ENCODE measurements at regions not wholly inside any gene's neighbourhood (a gene's known extent, or its start where the extent isn't known, plus 50 kb on each side); places are given as distances from the start of the nearest gene placed in this dataset.

GRCh38 chr12:24185782-24186181 is 236.3 kb upstream of the SOX5 start:
- no peak for ATAC-seq
- H3K9me1 ChIP-seq (ENCODE audit: control insufficient read depth, insufficient read depth, low read length) = no peaks in the 10 kb centered on the region

DNA sequence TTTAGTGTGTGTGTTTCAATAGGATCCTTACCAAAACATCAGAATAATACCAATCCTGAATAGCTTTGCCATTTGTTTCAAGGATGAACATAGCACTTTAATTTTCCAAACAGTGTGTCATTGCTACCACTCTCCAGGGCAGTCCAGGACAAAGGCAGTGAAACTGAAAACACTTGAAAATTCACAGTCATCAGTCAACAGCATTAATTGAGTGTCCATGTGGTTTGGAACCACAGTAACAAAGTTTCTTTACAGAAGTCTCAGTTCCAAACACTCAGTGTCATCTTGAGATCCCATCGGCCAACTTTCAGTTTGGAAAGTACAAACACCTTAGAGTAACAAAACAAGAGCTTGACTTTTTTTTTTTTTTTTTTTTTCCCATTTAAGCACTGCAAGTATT is 228.4 kb upstream of the SOX5 start:
- in situ Hi-C loops (cut with MboI) = no loop called here
- Histone ChIP-seq H3K27me3 (ENCODE audit: control insufficient read depth in 2 of 2, insufficient read depth in 2 of 2, low read length in 2 of 2) (peaks cover 0 to 3% of the 10 kb centered on the region in 2 experiments; a peak in 1 of 5 replicates), H3K9ac (ENCODE audit: insufficient read depth in 1 of 2, low read depth in 2 of 2, low read length in 2 of 2) (no peak overlapping the region), H3K9me1 (ENCODE audit: control insufficient read depth, insufficient read depth, low read length) (no peaks in the 10 kb centered on the region), H4K20me1 (replicated peaks; ENCODE audit: control insufficient read depth, insufficient read depth, low read length) (no peaks in the 10 kb centered on the region), H3K4me2 (ENCODE audit: insufficient read depth, low read length) (no peak overlapping the region), H3K36me3 (ENCODE audit: control insufficient read depth, insufficient read depth, low read length) (no peaks in the 10 kb centered on the region), H3K79me2 (ENCODE audit: control insufficient read depth, insufficient read depth, low read length) (no peaks in the 10 kb centered on the region), H3K27ac (ENCODE audit: extremely low read depth, low read depth, low read length) (no peak overlapping the region), H3K9me3 (replicated peaks; ENCODE audit: control insufficient read depth, insufficient read depth, low read depth, low read length) (no peaks in the 10 kb centered on the region), H3K4me3 (no peak overlapping the region), H3K4me1 (replicated peaks in 1 of 2; ENCODE audit: control insufficient read depth in 2 of 2, insufficient read depth in 2 of 2, low read length in 2 of 2) (no peaks in the 10 kb centered on the region), H2AFZ (ENCODE audit: low read depth, low read length) (no peak overlapping the region)
- TF ChIP-seq ZKSCAN1 (IDR thresholded peaks at IDR 0.05; ENCODE audit: low read depth, low read length) = no peak
- TF ChIP-seq, protein P1, sequence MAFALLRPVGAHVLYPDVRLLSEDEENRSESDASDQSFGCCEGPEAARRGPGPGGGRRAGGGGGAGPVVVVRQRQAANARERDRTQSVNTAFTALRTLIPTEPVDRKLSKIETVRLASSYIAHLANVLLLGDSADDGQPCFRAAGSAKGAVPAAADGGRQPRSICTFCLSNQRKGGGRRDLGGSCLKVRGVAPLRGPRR (CRISPR knock-in tag; IDR thresholded peaks at IDR 0.05) = no peak
- TF ChIP-seq NR2F6 (CRISPR knock-in tag; IDR thresholded peaks at IDR 0.05) = no peak
- intact Hi-C loops (cut with micrococcal nuclease) = no loop called here
- 0% methylated on average over 1 of the region's 1 CpG for WGBS (ENCODE audit: insufficient coverage, low coverage, missing lambda C conversion rate)
- no TSS peak for BruUV-seq (replicated peaks)
- ChIA-PET POLR2A (interaction anchor here (1.2 kb wide), 1 partner anchor 9 kb away, joined by 3 read pairs; no protein-coding TSS in a partner anchor), CTCF (ENCODE audit: low intra/inter-chr PET ratio) (no interaction called here)
- ATAC-seq (no peak), DNase-seq (ENCODE audit: extremely low read depth in 1 of 4, low spot score in 3 of 4) (no peak), FAIRE-seq (no peak)

More at GRCh38 chr12:24185782-24186181, 236.3 kb upstream of the SOX5 start:
- Histone ChIP-seq H3K9ac (ENCODE audit: insufficient read depth in 1 of 2, low read depth in 2 of 2, low read length in 2 of 2) (no peak overlapping the region), H3K4me1 (replicated peaks in 1 of 2; ENCODE audit: control insufficient read depth in 2 of 2, insufficient read depth in 2 of 2, low read length in 2 of 2) (no peaks in the 10 kb centered on the region), H3K79me2 (ENCODE audit: control insufficient read depth, insufficient read depth, low read length) (no peaks in the 10 kb centered on the region), H4K20me1 (replicated peaks; ENCODE audit: control insufficient read depth, insufficient read depth, low read length) (no peaks in the 10 kb centered on the region), H3K4me3 (no peak overlapping the region), H2AFZ (ENCODE audit: low read depth, low read length) (no peak overlapping the region), H3K36me3 (ENCODE audit: control insufficient read depth, insufficient read depth, low read length) (no peaks in the 10 kb centered on the region), H3K4me2 (ENCODE audit: insufficient read depth, low read length) (no peak overlapping the region), H3K27ac (ENCODE audit: extremely low read depth, low read depth, low read length) (no peak overlapping the region), H3K9me3 (replicated peaks; ENCODE audit: control insufficient read depth, insufficient read depth, low read depth, low read length) (no peaks in the 10 kb centered on the region), H3K27me3 (ENCODE audit: control insufficient read depth in 2 of 2, insufficient read depth in 2 of 2, low read length in 2 of 2) (no peaks in the 10 kb centered on the region)
- TF ChIP-seq ZNF217 (CRISPR knock-in tag; IDR thresholded peaks at IDR 0.05) (no peak), HNRNPL (IDR thresholded peaks at IDR 0.05; ENCODE audit: low read depth, low read length) (no peak), ZNF134 (CRISPR knock-in tag; conservative IDR thresholded peaks at IDR 0.05) (no peak)
- TF ChIP-seq, protein P2, sequence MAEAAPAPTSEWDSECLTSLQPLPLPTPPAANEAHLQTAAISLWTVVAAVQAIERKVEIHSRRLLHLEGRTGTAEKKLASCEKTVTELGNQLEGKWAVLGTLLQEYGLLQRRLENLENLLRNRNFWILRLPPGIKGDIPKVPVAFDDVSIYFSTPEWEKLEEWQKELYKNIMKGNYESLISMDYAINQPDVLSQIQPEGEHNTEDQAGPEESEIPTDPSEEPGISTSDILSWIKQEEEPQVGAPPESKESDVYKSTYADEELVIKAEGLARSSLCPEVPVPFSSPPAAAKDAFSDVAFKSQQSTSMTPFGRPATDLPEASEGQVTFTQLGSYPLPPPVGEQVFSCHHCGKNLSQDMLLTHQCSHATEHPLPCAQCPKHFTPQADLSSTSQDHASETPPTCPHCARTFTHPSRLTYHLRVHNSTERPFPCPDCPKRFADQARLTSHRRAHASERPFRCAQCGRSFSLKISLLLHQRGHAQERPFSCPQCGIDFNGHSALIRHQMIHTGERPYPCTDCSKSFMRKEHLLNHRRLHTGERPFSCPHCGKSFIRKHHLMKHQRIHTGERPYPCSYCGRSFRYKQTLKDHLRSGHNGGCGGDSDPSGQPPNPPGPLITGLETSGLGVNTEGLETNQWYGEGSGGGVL (CRISPR knock-in tag; IDR thresholded peaks at IDR 0.05) = no peak
- ChIA-PET CTCF (ENCODE audit: low intra/inter-chr PET ratio) (no interaction called here), POLR2A (no interaction called here)
- 0% methylated on average over 1 of the region's 1 CpG for WGBS (ENCODE audit: insufficient coverage, low coverage, missing lambda C conversion rate)
- intact Hi-C loops (cut with micrococcal nuclease) (no loop called here), in situ Hi-C loops (cut with MboI) (no loop called here)
- FAIRE-seq = no peak
- no peak for DNase-seq (ENCODE audit: extremely low read depth in 1 of 4, low spot score in 3 of 4)
- no TSS peak for BruUV-seq (replicated peaks)
